PC-3 (cell line): ENCODE measurements at regions not wholly inside any gene's neighbourhood (a gene's known extent, or its start where the extent isn't known, plus 50 kb on each side); places are given as distances from the start of the nearest gene placed in this dataset.

Experiments used
- EZH2 ChIP-seq: fragments of 300-600 bp; sonication (generic); IDR thresholded peaks from one replicate; pipeline ENCODE4 v1.6.1; 2017; ENCODE audit warnings: antibody characterized with exemption, mild to moderate bottlenecking, low read length; ENCODE audit not compliant: unreplicated experiment
- EZH2phosphoT487 ChIP-seq: fragments of 300-600 bp; sonication (generic); IDR thresholded peaks from 2 replicates; pipeline ENCODE4 v1.6.1; 2018; ENCODE audit warnings: mild to moderate bottlenecking, antibody characterized with exemption, low read length, borderline replicate concordance
- TF ChIP-seq, protein P1 (sequence below): fragments of 300-600 bp; sonication (generic); conservative IDR thresholded peaks from 2 replicates; pipeline ENCODE4 v1.5.1; 2017; ENCODE audit warnings: antibody characterized with exemption, low read depth, mild to moderate bottlenecking, low read length

DNA sequence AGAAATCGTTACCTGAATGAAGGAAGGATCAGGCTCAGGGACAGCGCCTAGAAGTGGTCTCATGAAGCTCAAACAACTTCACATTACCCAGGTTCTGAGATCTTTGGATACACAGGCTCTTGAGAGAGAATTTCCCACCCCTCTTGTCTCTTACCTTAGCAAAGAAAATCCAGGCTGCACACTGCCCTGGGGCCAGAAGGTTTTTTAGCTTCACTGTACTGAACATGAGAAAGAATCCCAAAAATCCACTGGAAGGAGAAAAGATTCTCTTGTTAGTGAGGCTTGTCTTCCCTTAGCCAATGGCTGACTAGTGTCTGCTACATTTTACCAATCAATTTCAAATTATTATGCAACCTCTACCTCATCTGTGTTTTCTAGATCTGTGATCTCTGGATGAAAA, 101.0 kb upstream of the RIOK3 start:
- TF ChIP-seq, protein P1, sequence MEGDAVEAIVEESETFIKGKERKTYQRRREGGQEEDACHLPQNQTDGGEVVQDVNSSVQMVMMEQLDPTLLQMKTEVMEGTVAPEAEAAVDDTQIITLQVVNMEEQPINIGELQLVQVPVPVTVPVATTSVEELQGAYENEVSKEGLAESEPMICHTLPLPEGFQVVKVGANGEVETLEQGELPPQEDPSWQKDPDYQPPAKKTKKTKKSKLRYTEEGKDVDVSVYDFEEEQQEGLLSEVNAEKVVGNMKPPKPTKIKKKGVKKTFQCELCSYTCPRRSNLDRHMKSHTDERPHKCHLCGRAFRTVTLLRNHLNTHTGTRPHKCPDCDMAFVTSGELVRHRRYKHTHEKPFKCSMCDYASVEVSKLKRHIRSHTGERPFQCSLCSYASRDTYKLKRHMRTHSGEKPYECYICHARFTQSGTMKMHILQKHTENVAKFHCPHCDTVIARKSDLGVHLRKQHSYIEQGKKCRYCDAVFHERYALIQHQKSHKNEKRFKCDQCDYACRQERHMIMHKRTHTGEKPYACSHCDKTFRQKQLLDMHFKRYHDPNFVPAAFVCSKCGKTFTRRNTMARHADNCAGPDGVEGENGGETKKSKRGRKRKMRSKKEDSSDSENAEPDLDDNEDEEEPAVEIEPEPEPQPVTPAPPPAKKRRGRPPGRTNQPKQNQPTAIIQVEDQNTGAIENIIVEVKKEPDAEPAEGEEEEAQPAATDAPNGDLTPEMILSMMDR = no peak
- TF ChIP-seq EZH2 = no peak
- no peak for TF ChIP-seq EZH2phosphoT487
